NCI-H1417 (cell line): ENCODE measurements at regions not wholly inside any gene's neighbourhood (a gene's known extent, or its start where the extent isn't known, plus 50 kb on each side); places are given as distances from the start of the nearest gene placed in this dataset.
"Not testable (repeated sequence)": the region's sequence is repeated elsewhere in the genome, so short reads cannot be mapped to it uniquely, and the experiment has no call there.

Experiments
- DNase-seq, 3 experiments: peaks; one replicate each; lab custom pipeline; 2025; lab: John Stamatoyannopoulos, UW

- no peak for DNase-seq
Measured at GRCh38 chr10:124324451-124324850, 94.3 kb downstream of the OAT start.

- DNase-seq, result no peak
Measured at GRCh38 chr10:124323806-124324205, 94.9 kb downstream of the OAT start.

GRCh38 chr10:124323111-124323725 is 95.5 kb downstream of the OAT start:
- DNase-seq, result no peak

GRCh38 chr10:124322191-124322980 is 96.3 kb downstream of the OAT start:
- DNase-seq, result no peak

GRCh38 chr10:124321433-124322089 is 97.2 kb downstream of the OAT start:
- no peak for DNase-seq

GRCh38 chr10:124320778-124321432 is 97.8 kb downstream of the OAT start:
- DNase-seq, result no peak

- DNase-seq, result no peak
Measured at GRCh38 chr10:124319926-124320391, 98.8 kb downstream of the OAT start.

GRCh38 chr10:124319520-124319919 is 99.2 kb downstream of the OAT start:
- DNase-seq, result not testable (repeated sequence)

GRCh38 chr10:124318811-124319210 is 99.9 kb downstream of the OAT start:
- DNase-seq, result no peak

GRCh38 chr10:124318076-124318475 is 100.6 kb downstream of the OAT start:
- no peak for DNase-seq

- DNase-seq, result no peak
Measured at GRCh38 chr10:124316326-124316725, 102.4 kb downstream of the OAT start.

GRCh38 chr10:124315591-124316270 is 103.0 kb downstream of the OAT start:
- no peak for DNase-seq

GRCh38 chr10:124313374-124313773 is 105.3 kb downstream of the OAT start:
- no peak for DNase-seq

GRCh38 chr10:124308811-124309210 is 109.9 kb downstream of the OAT start:
- no peak for DNase-seq

- no peak for DNase-seq
Measured at GRCh38 chr10:124308056-124308645, 110.6 kb downstream of the OAT start.

- DNase-seq, result no peak
Measured at GRCh38 chr10:124307591-124307990, 111.1 kb downstream of the OAT start.

- DNase-seq, result no peak
Measured at GRCh38 chr10:124306922-124307371, 111.8 kb downstream of the OAT start.

GRCh38 chr10:124306520-124306919 is 112.2 kb downstream of the OAT start:
- no peak for DNase-seq

- no peak for DNase-seq
Measured at GRCh38 chr10:124305984-124306383, 112.7 kb downstream of the OAT start.

GRCh38 chr10:124305131-124305530 is 113.6 kb downstream of the OAT start:
- DNase-seq, result no peak

GRCh38 chr10:124303662-124304418 is 114.9 kb downstream of the OAT start:
- no peak for DNase-seq
